ENCODE measurements at regions not wholly inside any gene's neighbourhood (a gene's known extent, or its start where the extent isn't known, plus 50 kb on each side); places are given as distances from the start of the nearest gene placed in this dataset.

DNA sequence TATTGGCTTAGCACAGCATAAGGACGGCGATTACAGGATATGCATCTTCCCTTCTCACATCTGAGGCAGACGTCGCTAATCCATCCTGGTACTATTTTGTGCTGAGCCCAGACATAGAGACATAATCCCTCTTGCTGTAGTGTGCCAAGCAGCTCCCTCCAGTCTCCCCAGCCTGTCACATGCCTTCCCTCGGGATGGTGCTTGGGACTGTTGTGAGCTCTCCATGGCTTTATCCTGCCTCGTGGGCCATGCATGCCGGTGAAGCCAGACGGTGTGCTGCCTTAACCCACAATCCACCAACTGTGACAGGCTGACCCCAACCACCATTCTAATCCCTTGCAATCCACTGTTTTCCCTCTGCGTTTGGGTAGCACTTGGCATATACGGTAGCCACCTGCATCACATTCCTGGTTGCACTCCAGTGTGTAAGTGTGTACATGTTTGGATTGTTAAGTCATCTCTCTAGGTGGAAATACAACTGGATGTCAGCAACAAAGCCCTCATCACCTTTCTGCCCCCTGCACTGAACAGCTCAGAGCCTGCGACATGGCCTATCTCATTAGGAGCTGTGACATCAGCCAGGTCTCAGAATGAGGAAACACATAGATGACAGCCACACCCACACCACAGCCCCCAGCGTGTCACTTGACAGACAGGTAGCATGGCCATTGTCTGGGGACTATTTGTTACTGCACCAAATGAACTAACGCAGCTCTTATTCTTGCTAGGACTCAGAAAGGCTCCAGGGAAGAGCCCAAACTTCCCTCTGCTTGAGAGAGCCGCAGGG is 374.8 kb upstream of the CDH4 start:
- no peak for DNase-seq

DNA sequence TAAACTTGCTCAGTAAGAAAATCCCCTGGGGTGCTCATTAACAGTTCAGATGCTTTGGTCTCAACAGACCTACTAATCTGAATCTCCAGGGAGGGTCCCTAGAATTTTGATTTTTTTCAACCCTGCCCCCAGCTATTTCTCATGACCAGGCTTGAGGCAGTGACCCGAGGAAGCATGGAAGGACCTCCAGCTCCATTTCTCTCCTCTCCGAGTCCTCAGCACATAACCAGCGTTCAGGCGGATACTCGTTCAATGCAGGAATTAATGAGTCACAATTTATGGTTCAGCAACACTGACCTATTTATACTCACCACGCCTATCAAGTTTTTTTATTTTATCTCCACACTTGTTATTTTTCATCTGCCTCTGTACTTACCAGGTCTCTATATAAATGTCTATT is 369.2 kb upstream of the CDH4 start:
- no peak for DNase-seq

- DNase-seq, result no peak
Observed at GRCh38 chr20:60883496-60883895, 368.6 kb upstream of the CDH4 start.

- DNase-seq, result no peak
Observed at GRCh38 chr20:60884277-60884676, 367.8 kb upstream of the CDH4 start.

- no peak for DNase-seq
Observed at GRCh38 chr20:60888771-60889170, 363.3 kb upstream of the CDH4 start.

GRCh38 chr20:60892095-60892813 is 359.8 kb upstream of the CDH4 start:
- no peak for DNase-seq

- no peak for DNase-seq
Observed at GRCh38 chr20:60894091-60894490, 358.0 kb upstream of the CDH4 start.

DNA sequence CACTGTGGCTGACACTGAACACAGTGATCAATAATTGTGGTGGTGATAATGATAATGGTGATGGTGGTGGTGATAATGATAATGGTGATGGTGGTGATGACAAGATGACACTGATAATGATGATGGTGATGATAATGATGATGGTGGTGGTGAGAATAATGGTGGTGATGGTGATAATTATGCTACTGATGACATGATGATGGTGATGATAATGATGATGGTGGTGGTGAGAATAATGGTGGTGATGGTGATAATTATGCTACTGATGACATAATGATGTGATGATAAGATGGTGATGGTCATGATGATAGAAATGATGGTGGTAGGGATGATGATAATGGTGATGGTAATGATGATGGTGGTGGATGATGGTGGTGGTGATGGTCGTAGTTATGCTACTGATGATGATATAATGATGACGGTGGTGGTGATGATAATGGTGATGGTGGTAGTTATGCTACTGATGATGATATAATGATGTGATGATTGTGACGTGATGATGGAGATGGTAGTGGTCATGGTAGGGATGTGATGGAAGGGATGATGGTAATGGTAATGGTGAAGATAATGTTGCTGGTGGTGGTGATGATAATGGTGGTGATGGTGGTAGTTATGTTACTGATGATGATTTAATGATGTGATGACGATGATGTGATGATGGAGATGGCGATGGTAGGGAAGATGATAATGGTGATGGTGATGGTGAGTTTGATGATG is 356.5 kb upstream of the CDH4 start:
- DNase-seq, result no peak

DNA sequence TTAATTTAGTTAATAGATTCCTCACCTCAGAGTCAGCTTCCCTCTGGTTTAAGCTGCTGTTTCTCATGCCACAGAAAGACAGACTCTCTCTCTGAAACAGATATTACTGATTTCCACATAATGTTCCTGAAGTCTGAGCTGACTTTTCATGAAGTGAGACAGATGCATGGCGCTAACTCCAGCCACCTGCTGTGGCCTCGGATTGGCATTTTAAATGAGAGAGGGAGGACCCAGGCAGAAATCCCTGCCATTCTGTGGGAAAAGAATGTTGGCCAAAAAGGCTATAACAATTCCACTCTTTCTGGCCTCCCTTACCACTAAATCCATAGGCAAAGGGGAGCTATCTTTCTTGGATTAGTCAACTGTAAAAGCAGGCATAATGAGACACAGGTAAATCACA is 354.1 kb upstream of the CDH4 start:
- DNase-seq, result no peak

- DNase-seq, result no peak
Observed at GRCh38 chr20:60899320-60899719, 352.7 kb upstream of the CDH4 start.

GRCh38 chr20:60900618-60901017 is 351.4 kb upstream of the CDH4 start:
- no peak for DNase-seq

GRCh38 chr20:60901831-60902230 is 350.2 kb upstream of the CDH4 start:
- no peak for DNase-seq

DNA sequence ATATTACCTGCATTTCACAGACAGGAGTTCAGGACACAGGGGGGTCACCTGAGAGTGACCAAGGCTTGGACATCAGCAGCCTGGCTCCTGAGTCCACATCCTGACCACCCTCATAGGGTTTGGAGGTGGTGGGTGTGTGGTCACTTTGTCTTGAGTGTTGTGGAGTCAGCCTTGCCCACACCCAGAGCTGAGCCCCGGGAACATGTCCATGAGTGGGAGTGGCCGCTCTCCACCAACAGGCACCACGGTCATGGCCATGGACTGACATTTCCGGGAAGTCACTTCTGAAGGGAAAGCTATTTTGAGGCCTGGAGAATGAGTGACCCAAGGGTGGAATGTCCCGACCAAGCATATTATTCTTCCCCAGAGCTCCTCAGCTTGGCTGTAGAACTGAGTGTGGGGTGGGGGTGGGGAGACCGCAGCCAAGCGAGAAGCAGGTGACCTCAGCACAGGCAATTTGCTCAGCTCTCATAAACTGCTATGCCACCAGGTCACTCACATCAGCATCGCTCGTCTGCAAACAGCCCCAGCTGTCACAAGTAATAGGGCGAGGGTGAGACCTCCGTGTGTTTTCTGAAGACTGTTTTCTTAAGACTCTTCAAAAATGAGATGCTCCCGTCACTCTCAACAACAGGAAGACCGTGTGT is 348.6 kb upstream of the CDH4 start:
- no peak for DNase-seq

DNA sequence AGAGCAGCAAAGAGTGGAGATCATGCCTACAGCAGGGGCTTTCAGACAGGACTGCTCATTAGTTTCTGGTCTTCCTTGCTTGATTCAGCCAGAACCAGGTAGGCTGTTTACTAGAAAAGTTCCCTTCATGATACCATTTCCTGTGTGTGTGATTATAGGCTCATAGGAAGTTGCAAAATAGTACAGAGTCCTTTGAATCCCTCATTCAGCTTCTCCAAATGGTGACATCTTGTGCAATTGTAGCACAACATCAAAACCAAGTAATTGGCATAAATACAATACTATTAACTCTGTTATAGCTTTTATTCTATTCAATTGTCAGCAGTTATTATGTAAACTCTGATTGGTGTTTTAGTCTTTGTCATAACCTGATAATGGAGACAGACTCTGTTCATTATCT is 347.3 kb upstream of the CDH4 start:
- no peak for DNase-seq

DNA sequence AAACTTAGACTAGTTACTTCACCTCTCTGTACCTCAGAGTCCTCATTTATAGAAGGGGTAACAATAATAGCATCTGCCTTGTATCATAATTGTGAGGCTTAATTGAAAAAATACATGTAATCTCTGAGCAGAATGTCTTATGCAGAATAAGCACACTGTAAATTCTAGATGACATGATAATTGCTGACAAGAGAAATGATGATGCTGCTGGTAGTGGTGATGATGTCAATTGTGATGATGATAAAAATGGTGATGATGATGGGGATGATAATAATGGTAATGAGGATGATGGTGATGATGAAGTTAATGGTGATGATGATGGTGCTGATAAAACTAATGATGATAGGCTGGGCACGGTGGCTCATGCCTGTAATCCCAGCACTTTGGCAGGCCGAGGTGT is 346.1 kb upstream of the CDH4 start:
- no peak for DNase-seq

DNA sequence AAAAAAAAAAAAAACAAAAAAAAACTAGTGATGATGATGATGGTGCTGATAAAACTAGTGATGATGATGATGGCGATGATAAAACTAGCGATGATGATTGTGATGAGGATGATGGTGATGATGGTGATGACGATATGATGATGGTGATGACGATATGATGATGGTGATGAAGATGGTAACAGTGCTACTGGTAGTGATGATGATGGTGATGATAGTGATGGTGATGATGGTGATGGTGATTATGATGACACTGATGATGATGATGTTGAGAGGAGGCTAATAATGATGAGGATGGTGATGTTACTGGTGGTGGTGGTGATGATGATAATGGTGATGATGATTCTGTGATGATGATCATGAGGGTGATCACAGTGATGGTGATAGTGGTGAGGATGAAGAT is 345.5 kb upstream of the CDH4 start:
- DNase-seq, result no peak

GRCh38 chr20:60913298-60913697 is 338.8 kb upstream of the CDH4 start:
- DNase-seq, result no peak

GRCh38 chr20:60921022-60921622 is 330.9 kb upstream of the CDH4 start:
- no peak for DNase-seq

DNA sequence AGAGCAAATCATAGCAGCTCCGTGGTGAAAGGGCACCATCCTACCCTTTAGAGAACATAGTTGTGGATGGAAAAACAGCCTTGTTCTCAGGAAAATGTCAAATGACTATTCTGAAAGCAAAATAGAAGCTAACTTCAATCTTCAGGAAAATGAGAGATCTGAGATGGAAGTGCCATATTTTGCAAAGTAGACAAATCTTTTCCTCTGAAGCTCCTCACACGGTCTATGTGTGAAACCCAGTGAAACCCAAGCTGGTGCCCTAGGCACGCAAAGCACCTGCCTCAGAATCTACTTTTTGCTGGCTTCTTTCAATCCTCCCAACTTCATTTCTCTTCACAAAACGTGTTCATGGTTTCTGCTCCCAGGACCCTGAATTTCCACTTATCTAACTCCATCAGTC is 325.2 kb upstream of the CDH4 start:
- DNase-seq, result no peak

DNA sequence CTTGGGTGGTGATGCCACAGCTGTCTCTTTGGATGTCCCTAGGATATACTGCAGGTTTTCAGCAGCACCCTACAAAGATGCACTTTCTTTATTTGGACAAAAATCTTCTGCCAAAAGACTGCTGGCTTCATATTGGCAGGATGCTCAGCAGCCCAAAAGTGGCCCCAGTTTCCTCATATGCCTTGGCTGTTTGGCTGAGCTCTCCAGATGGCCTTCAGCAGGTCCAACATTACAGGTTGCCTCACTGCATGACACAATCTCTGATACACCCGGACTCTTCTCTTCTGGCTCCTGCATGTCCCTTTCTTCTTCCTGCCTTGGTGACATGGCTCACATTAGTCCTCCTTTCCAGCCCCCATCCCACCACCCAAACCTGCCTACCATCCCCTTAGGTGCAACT is 323.7 kb upstream of the CDH4 start:
- DNase-seq, result no peak

DNA sequence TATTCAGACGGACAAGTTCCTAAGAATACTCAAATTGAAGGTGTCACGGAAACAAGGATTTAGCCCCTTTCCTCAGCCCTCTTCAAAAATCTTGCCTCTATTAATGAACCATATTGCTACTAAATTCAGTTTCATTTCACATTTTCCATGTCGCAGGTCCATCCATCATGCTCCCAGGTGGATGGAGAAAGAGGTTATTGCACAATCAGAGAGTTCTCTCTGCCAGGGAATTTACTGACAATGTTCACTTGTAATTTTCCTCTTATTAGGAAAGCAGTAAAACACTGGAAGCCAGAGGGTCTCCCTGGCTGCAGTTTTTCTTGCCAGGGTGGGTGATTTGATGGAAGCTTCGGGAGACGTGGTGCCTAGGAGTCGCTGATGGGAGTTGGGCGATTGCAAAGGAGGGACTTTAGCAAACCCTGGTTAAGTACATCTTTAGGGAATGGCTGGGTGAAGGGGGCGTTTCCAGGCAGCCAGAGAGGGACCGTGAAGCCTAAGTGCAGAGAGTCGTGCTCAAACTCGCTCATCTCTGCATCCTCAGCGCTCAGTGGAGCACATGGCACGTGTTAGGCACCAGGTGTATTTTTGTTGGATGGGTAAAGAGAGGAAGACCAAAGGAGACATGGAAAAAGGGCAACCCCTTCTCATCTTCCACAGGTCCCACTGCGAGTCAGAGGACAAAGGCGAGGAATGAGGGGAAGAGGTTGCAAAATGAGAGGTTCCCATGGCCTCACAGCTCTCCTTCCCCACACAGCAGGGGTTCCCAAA is 321.9 kb upstream of the CDH4 start:
- no peak for DNase-seq

GRCh38 chr20:60931696-60932095 is 320.4 kb upstream of the CDH4 start:
- DNase-seq, result no peak
